ENCODE measurements at regions not wholly inside any gene's neighbourhood (a gene's known extent, or its start where the extent isn't known, plus 50 kb on each side); places are given as distances from the start of the nearest gene placed in this dataset.
A peak's percentile ranks its signal among the peaks of the same experiment; 100 is the strongest.

GRCh38 chr13:68261105-68261504 lies 1031.0 kb upstream of the PCDH9 start:
- Histone ChIP-seq H3K27ac (ENCODE audit: low read depth, low read length, poor library complexity, severe bottlenecking) (no peak overlapping the region), H3K4me1 (ENCODE audit: insufficient read depth, low read length, poor library complexity, severe bottlenecking) (no peaks in the 10 kb centered on the region), H3K9me3 (ENCODE audit: low read depth, low read length, poor library complexity, severe bottlenecking) (no peaks in the 10 kb centered on the region), H3K36me3 (ENCODE audit: insufficient read depth, low read length, poor library complexity, severe bottlenecking) (no peaks in the 10 kb centered on the region), H3K4me3 (ENCODE audit: low read depth, low read length, poor library complexity, severe bottlenecking) (no peak overlapping the region), H3K27me3 (replicated peaks; ENCODE audit: insufficient read depth, low read depth, low read length, poor library complexity) (no peaks in the 10 kb centered on the region)
- POLR2A ChIA-PET (ENCODE audit: low non-redundant PET) = no interaction called here
- DNase-seq (ENCODE audit: low spot score) = no peak
- intact Hi-C loops (cut with micrococcal nuclease; ENCODE audit: unreplicated experiment) = no loop called here
- BruUV-seq (replicated peaks) = no TSS peak
- CTCF ChIA-PET = no interaction called here
- TF ChIP-seq EZH2 (IDR thresholded peaks at IDR 0.05; ENCODE audit: borderline replicate concordance, low read depth, low read length, poor library complexity, severe bottlenecking) (no peak), CTCF (conservative IDR thresholded peaks at IDR 0.05; ENCODE audit: low read depth, low read length) (0 out of 2 replicates have a peak, but pooled peaks have one; percentile 17)

- H3K36me3 ChIP-seq (ENCODE audit: insufficient read depth, low read length, poor library complexity, severe bottlenecking) = no peaks in the 10 kb centered on the region
- CTCF ChIA-PET = no interaction called here
- intact Hi-C loops (cut with micrococcal nuclease; ENCODE audit: unreplicated experiment) = no loop called here
- peak; percentile 61 for DNase-seq (ENCODE audit: low spot score)
- POLR2A ChIA-PET (ENCODE audit: low non-redundant PET) = no interaction called here
- no peaks in the 10 kb centered on the region for H3K9me3 ChIP-seq (ENCODE audit: low read depth, low read length, poor library complexity, severe bottlenecking)
- H3K4me3 ChIP-seq (ENCODE audit: low read depth, low read length, poor library complexity, severe bottlenecking) = no peak overlapping the region
- BruUV-seq (replicated peaks) = no TSS peak
- no peaks in the 10 kb centered on the region for H3K27me3 ChIP-seq (replicated peaks; ENCODE audit: insufficient read depth, low read depth, low read length, poor library complexity)
- TF ChIP-seq EZH2 (IDR thresholded peaks at IDR 0.05; ENCODE audit: borderline replicate concordance, low read depth, low read length, poor library complexity, severe bottlenecking) (no peak), CTCF (conservative IDR thresholded peaks at IDR 0.05; ENCODE audit: low read depth, low read length) (no peak)
- H3K27ac ChIP-seq (ENCODE audit: low read depth, low read length, poor library complexity, severe bottlenecking) = no peak overlapping the region
- H3K4me1 ChIP-seq (ENCODE audit: insufficient read depth, low read length, poor library complexity, severe bottlenecking) = no peaks in the 10 kb centered on the region
Observed at GRCh38 chr13:68257111-68257842, 1027.1 kb upstream of the PCDH9 start.

DNA sequence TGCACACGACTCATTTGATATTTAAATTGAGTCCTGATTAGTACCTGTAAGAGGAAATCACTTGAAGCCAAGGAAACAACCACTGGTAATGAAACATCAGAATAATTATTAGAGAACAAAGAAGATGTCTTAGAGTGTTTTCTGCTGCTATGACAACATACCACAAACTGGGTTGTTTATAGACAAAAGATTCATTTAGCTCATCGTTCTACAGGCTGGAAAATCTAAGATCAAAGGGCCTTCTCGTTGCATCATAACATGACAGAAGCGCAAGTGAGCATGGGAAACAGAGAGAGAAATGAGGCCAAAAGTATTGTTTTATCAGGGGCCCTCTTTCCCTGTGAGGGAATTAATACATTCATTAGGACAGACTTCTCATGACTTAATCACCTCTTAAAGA lies 1024.0 kb upstream of the PCDH9 start:
- BruUV-seq (replicated peaks) = no TSS peak
- Histone ChIP-seq H3K9me3 (ENCODE audit: low read depth, low read length, poor library complexity, severe bottlenecking) (no peaks in the 10 kb centered on the region), H3K27ac (ENCODE audit: low read depth, low read length, poor library complexity, severe bottlenecking) (no peak overlapping the region), H3K36me3 (ENCODE audit: insufficient read depth, low read length, poor library complexity, severe bottlenecking) (no peaks in the 10 kb centered on the region), H3K4me1 (ENCODE audit: insufficient read depth, low read length, poor library complexity, severe bottlenecking) (no peaks in the 10 kb centered on the region), H3K27me3 (replicated peaks; ENCODE audit: insufficient read depth, low read depth, low read length, poor library complexity) (no peaks in the 10 kb centered on the region), H3K4me3 (ENCODE audit: low read depth, low read length, poor library complexity, severe bottlenecking) (no peak overlapping the region)
- CTCF ChIA-PET = no interaction called here
- POLR2A ChIA-PET (ENCODE audit: low non-redundant PET) = no interaction called here
- intact Hi-C loops (cut with micrococcal nuclease; ENCODE audit: unreplicated experiment) = no loop called here
- DNase-seq (ENCODE audit: low spot score) = no peak
- TF ChIP-seq CTCF (conservative IDR thresholded peaks at IDR 0.05; ENCODE audit: low read depth, low read length) = no peak
- TF ChIP-seq EZH2 (IDR thresholded peaks at IDR 0.05; ENCODE audit: borderline replicate concordance, low read depth, low read length, poor library complexity, severe bottlenecking) = no peak

Measured in A673 (cell line).